HG03469 (cell line): ENCODE measurements at regions not wholly inside any gene's neighbourhood (a gene's known extent, or its start where the extent isn't known, plus 50 kb on each side); places are given as distances from the start of the nearest gene placed in this dataset.

Experiments
- ATAC-seq: cut with Tn5 transposase; IDR thresholded peaks from one replicate; pipeline ENCODE4 v1.9.1; 2021; ENCODE audit warnings: mild to moderate bottlenecking, moderate library complexity, moderate number of reproducible peaks; ENCODE audit not compliant: unreplicated experiment

GRCh38 chr11:133697603-133698180 is 147.6 kb downstream of the SPATA19 start:
- no peak for ATAC-seq

- no peak for ATAC-seq
Measured at GRCh38 chr11:133697161-133697560, 148.2 kb downstream of the SPATA19 start.

DNA sequence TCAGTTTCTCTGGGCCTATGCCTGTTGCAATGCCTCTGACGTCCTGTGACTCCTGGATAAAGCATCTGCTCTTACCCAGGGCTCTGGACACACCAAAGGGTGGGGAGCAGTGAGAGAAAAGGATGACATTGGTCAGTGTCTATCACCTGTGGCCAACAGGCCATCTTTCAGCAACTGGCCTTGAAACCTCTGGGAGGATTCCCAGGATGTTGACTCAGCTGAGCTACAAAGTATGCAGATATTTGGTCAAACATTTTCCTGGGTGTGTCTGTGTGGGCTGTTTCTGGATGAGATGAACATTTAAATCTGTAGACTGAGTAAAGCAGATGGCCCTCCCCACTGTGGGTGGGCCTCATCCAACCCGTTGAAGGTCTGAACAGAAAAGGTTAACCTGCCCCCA is 149.9 kb downstream of the SPATA19 start:
- ATAC-seq, result no peak

DNA sequence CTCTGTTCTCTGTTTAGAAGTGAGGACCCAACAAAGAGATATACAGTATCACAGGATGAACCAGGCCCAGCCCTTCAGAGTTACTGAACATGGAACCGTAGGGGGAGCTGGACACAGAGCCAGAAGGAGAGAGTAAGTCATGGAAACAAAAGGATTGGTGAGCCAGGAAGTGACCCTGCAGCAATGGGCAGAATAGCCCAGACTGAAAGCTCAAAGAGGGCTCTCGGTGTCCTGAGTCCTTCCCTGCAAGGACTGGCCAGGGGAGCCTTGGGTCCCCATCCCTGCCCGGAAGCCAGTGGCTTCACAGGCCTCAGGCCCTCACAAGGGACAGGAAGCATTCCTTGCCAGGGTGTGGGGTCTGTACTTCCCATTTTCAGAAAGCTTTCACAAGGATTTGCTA is 150.6 kb downstream of the SPATA19 start:
- no peak for ATAC-seq

DNA sequence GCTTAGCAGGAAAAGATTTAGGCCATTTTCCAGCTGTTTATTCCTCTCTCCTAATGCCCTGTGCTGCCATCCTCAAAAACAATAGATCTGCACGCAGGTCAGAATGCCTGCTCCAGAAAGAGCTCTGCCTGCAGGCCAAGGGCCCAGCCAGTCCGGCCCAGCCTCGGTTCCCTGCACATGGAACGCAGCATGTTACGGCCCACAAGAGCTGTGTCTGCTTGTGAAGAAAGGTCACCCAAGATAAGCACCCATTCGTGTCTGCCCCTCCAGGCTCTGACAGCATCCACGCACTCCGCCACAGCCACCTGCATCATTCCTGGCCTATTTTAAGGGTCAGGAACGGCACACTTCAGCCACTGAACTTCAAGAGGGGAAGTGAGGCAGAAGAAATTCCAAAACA is 152.2 kb downstream of the SPATA19 start:
- ATAC-seq, result no peak

- ATAC-seq, result no peak
Measured at GRCh38 chr11:133692126-133692934, 153.0 kb downstream of the SPATA19 start.

- no peak for ATAC-seq
Measured at GRCh38 chr11:133687781-133688180, 155.5 kb upstream of the OPCML start.

- no peak for ATAC-seq
Measured at GRCh38 chr11:133681901-133682300, 149.6 kb upstream of the OPCML start.

- no peak for ATAC-seq
Measured at GRCh38 chr11:133679896-133680295, 147.6 kb upstream of the OPCML start.

GRCh38 chr11:133678191-133678590 is 145.9 kb upstream of the OPCML start:
- no peak for ATAC-seq

- ATAC-seq, result no peak
Measured at GRCh38 chr11:133677387-133677786, 145.1 kb upstream of the OPCML start.

GRCh38 chr11:133676265-133676664 is 144.0 kb upstream of the OPCML start:
- ATAC-seq, result no peak

DNA sequence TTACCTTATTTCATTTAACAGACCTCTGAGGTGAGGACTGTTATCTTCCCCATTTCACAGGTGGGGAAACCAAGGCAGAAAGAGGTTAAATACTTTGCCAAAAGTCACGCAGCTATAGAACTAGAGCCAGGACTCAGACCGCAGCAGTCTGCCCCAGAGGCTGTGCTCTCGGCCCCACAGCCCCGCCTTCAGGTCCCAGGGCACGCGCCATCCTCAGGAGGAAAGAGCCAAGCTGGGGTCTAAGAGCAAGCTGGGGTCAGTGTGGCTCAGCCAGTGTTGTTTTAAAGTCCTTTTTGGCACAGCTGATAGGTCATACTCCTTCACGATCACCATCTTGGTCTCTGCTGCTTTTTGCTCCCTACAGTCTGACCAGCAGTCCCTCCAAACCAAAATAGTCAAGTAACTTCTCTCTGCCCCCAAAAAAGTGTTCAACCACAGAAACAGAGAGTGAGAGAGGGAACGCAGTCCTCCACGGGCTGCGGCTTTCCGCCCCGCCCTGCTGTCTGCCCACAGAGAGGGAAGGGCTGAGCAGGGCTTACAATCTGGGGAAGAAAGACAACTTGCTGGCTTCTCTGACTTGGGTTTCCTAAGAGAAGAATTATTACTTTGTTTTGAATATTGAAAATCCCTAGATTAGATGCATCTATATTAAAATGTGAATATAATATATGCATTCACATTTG is 137.2 kb upstream of the OPCML start:
- ATAC-seq, result no peak

DNA sequence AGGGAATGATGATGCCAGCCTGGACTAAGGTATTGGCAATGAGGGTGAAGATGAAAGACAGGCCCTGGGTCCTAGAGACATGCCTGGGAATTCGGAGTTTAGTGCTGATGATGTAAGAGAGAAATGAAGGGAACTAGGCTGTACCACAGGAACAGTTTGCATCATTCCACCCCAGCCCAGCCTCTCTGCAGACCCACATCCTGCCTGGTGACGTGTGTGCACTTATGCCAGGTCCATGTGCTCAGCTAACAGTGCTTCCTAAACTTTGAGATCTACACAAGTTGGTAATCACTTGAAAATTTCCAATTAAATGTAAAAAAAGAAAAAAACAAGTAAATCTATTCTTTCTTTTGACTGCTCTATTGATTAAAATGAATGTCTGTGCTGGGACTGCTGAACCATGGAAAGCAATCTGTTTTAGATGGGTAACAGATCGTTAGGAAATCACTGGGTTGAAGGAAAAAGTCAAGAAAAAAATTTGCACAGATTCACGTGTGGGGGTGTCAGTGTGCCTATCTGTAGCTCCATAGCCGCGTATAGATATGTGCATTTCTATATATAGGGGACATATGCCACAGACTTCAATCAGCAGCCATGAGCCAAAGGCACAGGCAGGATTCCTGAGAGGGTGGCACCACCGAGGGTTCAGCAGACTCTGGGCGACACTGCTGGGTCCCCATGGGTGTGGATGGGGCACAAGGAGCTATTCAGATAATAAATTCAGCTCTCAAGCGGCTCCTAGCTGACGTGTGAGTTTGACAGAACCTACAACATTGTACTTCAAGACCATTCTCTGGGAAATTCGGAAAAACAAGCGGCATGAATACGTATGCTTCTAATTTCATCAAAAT is 131.1 kb upstream of the OPCML start:
- ATAC-seq, result no peak

- no peak for ATAC-seq
Measured at GRCh38 chr11:133661846-133662245, 129.5 kb upstream of the OPCML start.

DNA sequence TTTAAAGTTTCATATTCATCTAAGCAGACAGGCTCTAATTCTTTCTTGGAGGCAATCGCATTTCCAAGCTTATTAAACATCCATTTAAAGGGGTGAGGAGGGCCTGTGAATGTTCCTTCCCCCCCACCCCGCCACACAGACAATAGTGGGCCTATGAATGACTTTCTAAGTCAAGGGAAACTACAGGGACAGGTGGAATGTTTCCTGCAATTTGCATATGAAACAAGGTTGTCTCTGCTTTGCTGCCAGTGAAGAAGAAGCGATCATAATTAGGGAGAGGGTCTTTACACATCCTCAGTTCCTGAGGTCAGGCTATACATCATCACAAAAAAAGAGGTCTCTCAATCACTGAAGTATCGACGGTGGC is 127.9 kb upstream of the OPCML start:
- no peak for ATAC-seq

DNA sequence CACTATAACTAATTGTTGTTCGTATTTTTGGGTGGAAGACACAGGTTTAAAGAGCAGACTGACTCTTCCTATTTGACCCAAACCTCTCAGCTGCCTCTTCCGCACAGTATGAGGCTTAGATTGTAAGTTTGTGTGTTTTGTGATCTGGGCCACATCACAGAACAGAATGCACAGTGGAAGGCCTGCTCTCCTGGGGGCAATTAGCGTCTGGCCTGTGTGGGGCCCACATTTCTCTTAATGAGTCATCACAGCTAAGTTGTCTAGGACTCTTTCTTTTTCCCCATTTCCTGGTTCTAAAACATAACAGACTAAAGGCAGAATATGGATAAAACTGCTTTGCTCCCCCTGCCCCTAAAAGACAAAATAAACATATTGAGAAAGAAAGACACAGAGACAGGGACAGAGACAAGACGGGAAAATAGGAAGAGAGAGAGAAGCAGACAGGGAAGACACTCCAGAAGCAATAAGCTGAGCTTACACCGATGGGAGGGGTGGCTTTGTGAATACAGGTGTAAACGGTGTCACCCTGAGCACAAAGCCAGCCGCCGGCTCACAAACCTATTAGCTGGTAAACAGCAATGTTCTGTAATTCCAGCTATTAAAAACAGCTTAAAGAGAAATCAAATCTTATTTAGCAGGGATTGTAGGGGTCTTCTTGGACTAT is 127.4 kb upstream of the OPCML start:
- peak; percentile 60 for ATAC-seq

GRCh38 chr11:133657054-133657453 is 124.8 kb upstream of the OPCML start:
- ATAC-seq, result no peak

- no peak for ATAC-seq
Measured at GRCh38 chr11:133656082-133656635, 123.9 kb upstream of the OPCML start.

DNA sequence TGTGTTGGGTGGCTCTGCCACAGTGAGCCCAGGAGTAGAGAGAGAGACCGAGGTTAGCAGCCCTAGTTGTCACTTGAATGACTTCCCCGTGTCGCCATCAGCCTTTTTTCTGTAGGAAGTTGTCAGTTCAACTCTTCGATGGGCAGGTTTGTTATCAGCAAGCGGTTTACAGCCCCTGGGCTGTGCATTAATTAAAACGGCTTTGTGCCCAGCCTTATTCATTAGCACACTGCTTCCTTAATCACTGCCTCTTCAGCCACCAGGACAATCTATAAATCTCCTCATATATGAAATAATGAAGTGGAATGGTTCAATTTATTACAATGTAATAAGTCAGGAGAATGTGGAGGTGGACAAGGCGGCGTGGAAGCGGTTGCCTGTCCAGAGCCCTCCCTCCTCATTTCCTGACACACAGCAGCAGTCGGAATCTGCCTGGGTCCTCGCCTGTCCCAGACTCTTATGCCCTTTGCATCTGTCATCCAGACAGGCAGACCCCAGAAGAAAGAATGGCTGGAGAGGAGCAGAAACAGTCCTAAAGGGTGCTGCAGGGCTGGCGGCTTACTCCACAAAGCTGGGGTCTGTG is 122.4 kb upstream of the OPCML start:
- no peak for ATAC-seq
